Bronchial epithelial cell (primary cell): ENCODE measurements at regions not wholly inside any gene's neighbourhood (a gene's known extent, or its start where the extent isn't known, plus 50 kb on each side); places are given as distances from the start of the nearest gene placed in this dataset.

Experiments used
- DNase-seq: peaks from one replicate; pipeline ENCODE4 v3.0.0-alpha.2; 2010; ENCODE audit warnings: low read depth
- FAIRE-seq: peaks from 2 replicates; lab custom pipeline; 2011; peaks lifted over from hg19 to GRCh38; lab: Jason Lieb, UNC
- H3K27me3 ChIP-seq: 2 replicates; pipeline ENCODE4 v1.5.1; 2011; ENCODE audit warnings: low read length; ENCODE audit not compliant: control insufficient read depth, insufficient read depth
- H3K36me3 ChIP-seq: 2 replicates; pipeline ENCODE4 v1.5.1; 2011; ENCODE audit warnings: low read length; ENCODE audit not compliant: control insufficient read depth, insufficient read depth
- H3K4me3 ChIP-seq: 2 replicates; pipeline ENCODE4 v1.5.1; 2011; ENCODE audit warnings: mild to moderate bottlenecking, low read depth, low read length, control low read depth
- CTCF ChIP-seq: IDR thresholded peaks from 2 replicates; pipeline ENCODE4 v1.5.1; 2011; ENCODE audit warnings: mild to moderate bottlenecking, moderate library complexity, low read length, control low read depth, inconsistent platforms; ENCODE audit not compliant: insufficient read depth, severe bottlenecking

GRCh38 chr22:17318817-17319216, 50.4 kb upstream of the CECR2 start:
- FAIRE-seq (peak; percentile 91), DNase-seq (no peak)
- Histone ChIP-seq H3K4me3 (no peak overlapping the region), H3K27me3 (no peaks in the 10 kb centered on the region), H3K36me3 (no peaks in the 10 kb centered on the region)
- no peak for TF ChIP-seq CTCF

- no peaks in the 10 kb centered on the region for H3K27me3 ChIP-seq
- TF ChIP-seq CTCF, result no peak
- no peak for DNase-seq
- H3K36me3 ChIP-seq, result no peaks in the 10 kb centered on the region
- H3K4me3 ChIP-seq, result no peak overlapping the region
- no peak for FAIRE-seq
These were observed 54.0 kb upstream of the CECR2 start for GRCh38 chr22:17315310-17315709.

GRCh38 chr22:17314487-17314886, 54.8 kb upstream of the CECR2 start:
- no peak for TF ChIP-seq CTCF
- FAIRE-seq (peak; percentile 32), DNase-seq (no peak)
- no peaks in the 10 kb centered on the region for H3K36me3 ChIP-seq
- no peak overlapping the region for H3K4me3 ChIP-seq
- H3K27me3 ChIP-seq, result no peaks in the 10 kb centered on the region

- FAIRE-seq, result no peak
- no peak for TF ChIP-seq CTCF
- no peak for DNase-seq
These were observed 55.6 kb upstream of the CECR2 start for GRCh38 chr22:17313626-17314025.

GRCh38 chr22:17307566-17307965, 61.7 kb upstream of the CECR2 start:
- H3K27me3 ChIP-seq, result no peaks in the 10 kb centered on the region
- no peak for TF ChIP-seq CTCF
- H3K4me3 ChIP-seq, result no peak overlapping the region
- no peak for DNase-seq
- no peaks in the 10 kb centered on the region for H3K36me3 ChIP-seq
- no peak for FAIRE-seq

More at GRCh38 chr22:17313626-17314025, 55.6 kb upstream of the CECR2 start:
- no peak overlapping the region for H3K4me3 ChIP-seq
- no peaks in the 10 kb centered on the region for H3K36me3 ChIP-seq
- no peaks in the 10 kb centered on the region for H3K27me3 ChIP-seq

- no peak overlapping the region for H3K4me3 ChIP-seq
- H3K27me3 ChIP-seq, result no peaks in the 10 kb centered on the region
- FAIRE-seq, result no peak
- no peak for DNase-seq
- no peak for TF ChIP-seq CTCF
- H3K36me3 ChIP-seq, result no peaks in the 10 kb centered on the region
These were observed 64.2 kb upstream of the CECR2 start for GRCh38 chr22:17305076-17305475.
